GM12878 (cell line): ENCODE measurements at regions not wholly inside any gene's neighbourhood (a gene's known extent, or its start where the extent isn't known, plus 50 kb on each side); places are given as distances from the start of the nearest gene placed in this dataset.

Experiments used
- ATAC-seq: fragments of 200-7000 bp; cut with Tn5 transposase; 3 replicates; pipeline ENCODE4 v1.9.1; 2020; ENCODE audit warnings: mild to moderate bottlenecking, moderate library complexity
- BruUV-seq: library from RNA; stranded (reverse); fragments of 400-500 nt; replicated peaks from 2 replicates; lab custom pipeline; 2021; lab: Mats Ljungman, UMichigan
- CTCF ChIA-PET: fragments of 300-600 bp; sonication (Branson Sonifier 250); formaldehyde crosslinking; extraction: SDS; loops from one replicate; lab custom pipeline; 2021; ENCODE audit warnings: inconsistent platforms; lab: Yijun Ruan, JAX
- POLR2A ChIA-PET: fragments of 350-600 bp; formaldehyde crosslinking; extraction: SDS; loops from one replicate; lab custom pipeline; 2021; ENCODE audit warnings: inconsistent platforms; lab: Charles Lee
- RAD21 ChIA-PET: fragments of 300-600 bp; sonication (Branson Sonifier 250); formaldehyde crosslinking; loops from one replicate; lab custom pipeline; 2023; ENCODE audit warnings: antibody characterized with exemption; ENCODE audit not compliant: unreplicated experiment; lab: Charles Lee
- SMC1A ChIA-PET: fragments of 300-600 bp; sonication (Branson Sonifier 250); formaldehyde crosslinking; loops from one replicate; lab custom pipeline; 2023; ENCODE audit not compliant: unreplicated experiment, uncharacterized antibody; lab: Charles Lee
- DNase-seq: peaks from one replicate; pipeline ENCODE4 v3.0.0-alpha.2; 2011; ENCODE audit warnings: low read depth, low spot score
- FAIRE-seq: peaks from 3 replicates; lab custom pipeline; 2011; peaks lifted over from hg19 to GRCh38; lab: Jason Lieb, UNC
- H2AFZ ChIP-seq: 2 replicates; pipeline ENCODE4 v1.6.0; 2011; ENCODE audit warnings: low read depth, low read length, control low read depth; ENCODE audit not compliant: control insufficient read depth
- H3K27ac ChIP-seq: 2 replicates; pipeline ENCODE4 v1.5.1; 2011; ENCODE audit warnings: control low read depth; ENCODE audit not compliant: control insufficient read depth, insufficient read depth
- H3K27me3 ChIP-seq, 2 experiments: replicated peaks in 1 of 2; 2 replicates each; pipeline versions ENCODE4 v1.6.0 to v1.6.1; 2011; ENCODE audit warnings: low read length in 1 of 2; ENCODE audit not compliant: control insufficient read depth in 2 of 2, insufficient read depth in 2 of 2
- H3K36me3 ChIP-seq, 2 experiments: 2 replicates each; pipeline ENCODE4 v1.5.1; 2011; ENCODE audit warnings: low read length in 1 of 2; ENCODE audit not compliant: control insufficient read depth in 2 of 2, insufficient read depth in 2 of 2
- H3K4me1 ChIP-seq: 2 replicates; pipeline ENCODE4 v1.6.1; 2011; ENCODE audit warnings: mild to moderate bottlenecking, low read length, moderate library complexity, mixed read lengths; ENCODE audit not compliant: control insufficient read depth, insufficient read depth
- H3K4me2 ChIP-seq: 2 replicates; pipeline ENCODE4 v1.6.0; 2011; ENCODE audit warnings: control low read depth; ENCODE audit not compliant: control insufficient read depth, insufficient read depth
- H3K4me3 ChIP-seq: fragments of 200-600 bp; sonication (generic); 2 replicates; pipeline ENCODE4 v1.5.1; 2016
- H3K79me2 ChIP-seq: 2 replicates; pipeline ENCODE4 v1.6.0; 2011; ENCODE audit warnings: low read length; ENCODE audit not compliant: control insufficient read depth, insufficient read depth
- H3K9ac ChIP-seq: 2 replicates; pipeline ENCODE4 v1.8.0; 2011; ENCODE audit warnings: low read length, control low read depth, mixed read lengths; ENCODE audit not compliant: control insufficient read depth, insufficient read depth
- H3K9me3 ChIP-seq: replicated peaks from 3 replicates; pipeline ENCODE4 v1.5.1; 2011; ENCODE audit warnings: mild to moderate bottlenecking, low read length; ENCODE audit not compliant: control insufficient read depth, insufficient read depth
- H4K20me1 ChIP-seq: 2 replicates; pipeline ENCODE4 v1.6.0; 2011; ENCODE audit not compliant: control insufficient read depth, insufficient read depth
- E2F4 ChIP-seq: IDR thresholded peaks from 2 replicates; pipeline ENCODE4 v1.6.1; 2012; ENCODE audit warnings: low read depth, low read length, improper control_type of control experiment
- E2F8 ChIP-seq: fragments of 450-650 bp; IDR thresholded peaks from 2 replicates; pipeline ENCODE4 v1.6.1; 2018; ENCODE audit warnings: mild to moderate bottlenecking, low read depth, moderate library complexity; ENCODE audit not compliant: partially characterized antibody
- ELK1 ChIP-seq: IDR thresholded peaks from 2 replicates; pipeline ENCODE4 v1.6.1; 2012; ENCODE audit warnings: low read depth, low read length, improper control_type of control experiment
- HDAC6 ChIP-seq: fragments of 200-600 bp; sonication (generic); IDR thresholded peaks from one replicate; pipeline ENCODE4 v1.8.0; 2017; ENCODE audit warnings: antibody characterized with exemption; ENCODE audit not compliant: unreplicated experiment
- MTA2 ChIP-seq: fragments of 450-650 bp; IDR thresholded peaks from 2 replicates; pipeline ENCODE4 v1.6.1; 2016; ENCODE audit warnings: low read depth, mild to moderate bottlenecking, moderate library complexity
- NFIC ChIP-seq: IDR thresholded peaks from 2 replicates; pipeline ENCODE4 v1.6.1; 2012; ENCODE audit warnings: low read depth, mild to moderate bottlenecking, inconsistent platforms, low read length, moderate library complexity
- REST ChIP-seq: IDR thresholded peaks from 2 replicates; pipeline ENCODE4 v1.6.1; 2012; ENCODE audit warnings: mild to moderate bottlenecking, low read depth, low read length
- RUNX3 ChIP-seq: IDR thresholded peaks from 2 replicates; pipeline ENCODE4 v1.6.1; 2012; ENCODE audit warnings: low read length, inconsistent platforms
- SMARCA5 ChIP-seq: fragments of 450-650 bp; IDR thresholded peaks from 2 replicates; pipeline ENCODE4 v1.6.1; 2017; ENCODE audit warnings: mild to moderate bottlenecking
- YY1 ChIP-seq: IDR thresholded peaks from 2 replicates; pipeline ENCODE4 v1.6.1; 2011; ENCODE audit warnings: low read depth, mild to moderate bottlenecking, low read length
- ZBTB4 ChIP-seq: fragments of 450-650 bp; formaldehyde crosslinking; IDR thresholded peaks from 2 replicates; pipeline ENCODE4 v1.4.0; 2022; ENCODE audit warnings: mild to moderate bottlenecking, moderate library complexity
- WGBS: methylation state at CpG from one replicate; pipeline ENCODE4 v1.1.6; 2016; ENCODE audit warnings: low lambda C conversion rate; ENCODE audit not compliant: insufficient replicate concordance, insufficient coverage; ENCODE audit errors: missing lambda C conversion rate; 5-methylcytosine and 5-hydroxymethylcytosine counted together
- in situ Hi-C: fragments of 300-500 bp; cut with MboI; formaldehyde crosslinking; loops from 9 replicates; pipeline ENCODE4 v1.14.3; 2018; ENCODE audit warnings: mixed read lengths
- intact Hi-C: fragments of 100-400 bp; cut with micrococcal nuclease; formaldehyde crosslinking; loops from one replicate; pipeline ENCODE4 v1.14.2; 2022; ENCODE audit not compliant: unreplicated experiment

- H4K20me1 ChIP-seq: no peaks in the 10 kb centered on the region
- H3K4me2 ChIP-seq: no peak overlapping the region
- no peaks in the 10 kb centered on the region for H3K27me3 ChIP-seq
- ChIA-PET POLR2A (no interaction called here), CTCF (interaction anchor here (0.8 to 1.6 kb wide), 2 partner anchors 14 to 171 kb away, joined by 3 to 4 read pairs; no protein-coding TSS in a partner anchor), SMC1A (no interaction called here), RAD21 (no interaction called here)
- TF ChIP-seq YY1: no peak
- no peak for TF ChIP-seq RUNX3
- TF ChIP-seq ELK1: no peak
- no peak for TF ChIP-seq ZBTB4 (CRISPR knock-in tag)
- TF ChIP-seq NFIC: no peak
- no peak for TF ChIP-seq HDAC6
- no peak for TF ChIP-seq MTA2
- TF ChIP-seq E2F4: no peak
- no peak for TF ChIP-seq E2F8
- no peak for TF ChIP-seq REST
- TF ChIP-seq SMARCA5: no peak
- WGBS: 35% methylated on average over 3 of the region's 3 CpGs
- BruUV-seq: no TSS peak
- no peak overlapping the region for H2AFZ ChIP-seq
- no peak overlapping the region for H3K4me3 ChIP-seq
- no peaks in the 10 kb centered on the region for H3K36me3 ChIP-seq
- FAIRE-seq (no peak), ATAC-seq (no peak), DNase-seq (no peak)
- no peaks in the 10 kb centered on the region for H3K79me2 ChIP-seq
- H3K9ac ChIP-seq: no peak overlapping the region
- no peak overlapping the region for H3K27ac ChIP-seq
- in situ Hi-C loops: no loop called here
- H3K9me3 ChIP-seq: no peaks in the 10 kb centered on the region
- no peaks in the 10 kb centered on the region for H3K4me1 ChIP-seq
- intact Hi-C loops: no loop called here
Measured at GRCh38 chrX:140933016-140933415, 69.4 kb upstream of the SPANXB1 start.
